Hematopoietic multipotent progenitor cell treated with erythropoietin and hydrocortisone succinate and interleukin-3 and kit ligand, for 15 days (in vitro differentiated cells): ENCODE measurements at regions not wholly inside any gene's neighbourhood (a gene's known extent, or its start where the extent isn't known, plus 50 kb on each side); places are given as distances from the start of the nearest gene placed in this dataset.
"Not testable (repeated sequence)": the region's sequence is repeated elsewhere in the genome, so short reads cannot be mapped to it uniquely, and the experiment has no call there.

Experiments
- DNase-seq: peaks from one replicate; pipeline ENCODE4 v3.0.0-alpha.2; 2015; ENCODE audit warnings: low spot score

DNA sequence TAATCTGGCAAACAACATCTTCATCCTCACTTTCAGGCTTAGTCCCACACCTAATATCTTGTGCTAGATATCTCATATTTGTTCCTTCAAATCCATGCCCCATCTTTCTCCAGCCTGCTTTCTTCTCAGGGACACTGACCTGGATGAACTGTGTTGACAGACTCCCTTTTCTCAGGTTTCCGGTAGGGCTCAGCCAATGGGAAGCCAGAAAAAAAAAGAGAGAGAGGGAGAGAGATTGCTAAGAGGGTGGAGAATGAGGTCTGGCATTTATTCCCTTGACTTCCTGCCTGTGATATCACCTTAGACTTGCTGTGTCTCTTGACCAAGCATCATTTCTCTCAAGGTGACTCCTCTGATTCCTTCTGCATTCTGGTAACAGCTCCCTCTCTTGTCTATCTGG lies 145.6 kb upstream of the ABI3BP start:
- no peak for DNase-seq

DNA sequence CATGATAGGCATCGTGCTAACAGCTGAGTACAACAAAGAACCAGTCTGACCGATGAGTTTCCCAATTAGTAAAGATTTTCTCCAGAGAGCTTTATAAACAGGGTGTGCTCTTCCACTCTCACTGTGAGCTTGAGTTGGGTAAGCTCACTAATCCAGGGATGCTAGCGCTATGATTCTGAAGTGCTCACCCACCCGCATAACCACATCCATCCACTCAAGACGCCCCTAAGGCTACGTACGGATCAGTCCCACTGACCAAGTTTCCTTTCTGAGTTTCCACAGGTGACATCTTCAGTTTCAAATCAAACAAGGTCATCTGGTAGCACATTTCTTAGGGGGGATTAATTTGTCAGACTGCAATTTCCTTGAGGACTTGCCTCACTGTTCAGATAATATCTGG lies 141.1 kb upstream of the ABI3BP start:
- no peak for DNase-seq

DNA sequence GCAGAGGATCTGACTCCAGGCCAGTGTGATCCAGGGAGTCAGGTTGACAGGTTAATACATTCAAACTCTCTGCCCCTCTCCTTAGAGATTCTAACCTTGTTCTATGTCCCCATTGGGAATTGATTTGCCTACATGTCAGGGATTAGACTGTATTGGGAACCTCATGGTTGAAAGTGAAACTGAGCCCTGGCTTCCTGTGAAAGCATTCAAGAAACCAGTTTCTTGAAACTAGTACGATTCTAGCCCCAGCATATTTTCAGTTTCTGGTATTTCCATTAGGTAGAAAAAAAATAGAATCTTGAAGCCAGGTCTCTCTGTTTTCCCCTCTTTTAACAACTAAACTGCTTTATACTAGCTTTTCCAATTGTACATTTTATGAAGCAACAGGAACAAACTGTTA lies 140.4 kb upstream of the ABI3BP start:
- no peak for DNase-seq

DNA sequence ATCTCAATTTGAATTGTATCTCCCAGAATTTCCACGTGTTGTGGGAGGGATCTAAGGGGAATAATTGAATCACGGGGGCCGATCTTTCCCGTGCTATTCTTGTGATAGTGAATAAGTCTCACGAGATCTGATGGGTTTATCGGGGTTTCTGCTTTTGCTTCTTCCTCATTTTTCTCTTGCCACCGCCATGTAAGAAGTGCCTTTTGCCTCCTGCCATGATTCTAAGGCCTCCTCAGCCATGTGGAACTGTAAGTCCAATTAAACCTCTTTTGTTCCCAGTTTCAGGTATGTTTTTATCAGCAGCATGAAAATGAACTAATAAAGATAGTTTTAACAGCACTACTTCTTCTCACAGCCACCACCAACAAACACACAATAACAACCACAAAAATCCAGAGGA lies 140.0 kb upstream of the ABI3BP start:
- DNase-seq = not testable (repeated sequence)

DNA sequence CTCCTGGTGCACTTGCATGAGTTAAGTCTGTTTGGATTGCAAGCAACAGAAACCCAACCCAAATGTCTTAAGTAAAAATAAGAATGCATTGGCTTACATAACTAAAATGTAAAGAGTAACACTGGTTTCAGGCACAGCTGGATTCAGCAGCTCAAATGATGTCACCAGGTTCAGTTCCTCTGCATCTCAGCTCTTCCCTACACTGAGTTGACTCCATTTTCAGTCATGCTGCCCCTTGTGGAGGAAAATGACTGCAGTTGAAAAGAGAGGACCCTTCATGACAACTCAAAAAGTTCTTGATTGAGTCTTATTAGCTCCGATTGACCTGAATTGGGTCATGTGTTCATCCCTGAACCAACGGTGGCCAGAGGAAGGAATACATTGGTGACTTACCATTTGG lies 138.5 kb upstream of the ABI3BP start:
- DNase-seq = no peak

DNA sequence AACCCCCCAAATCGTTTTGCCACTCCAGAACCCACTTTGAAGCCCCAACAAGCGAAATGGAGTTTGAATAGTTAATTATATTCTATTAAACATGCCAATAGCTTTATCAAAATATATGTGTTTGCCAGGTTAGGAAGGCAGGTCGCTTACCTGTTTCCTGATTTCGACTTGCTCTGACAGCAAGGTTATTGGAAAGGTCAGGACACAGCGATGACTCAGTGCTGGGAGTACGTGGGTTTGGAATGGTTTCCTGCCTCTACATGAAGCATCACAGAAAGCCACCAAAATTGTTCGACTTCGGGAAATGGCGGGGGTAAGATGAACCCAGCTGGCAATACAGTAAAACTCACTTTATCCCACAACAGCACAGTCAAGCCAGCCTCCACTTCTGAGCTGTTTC lies 135.6 kb upstream of the ABI3BP start:
- no peak for DNase-seq

DNA sequence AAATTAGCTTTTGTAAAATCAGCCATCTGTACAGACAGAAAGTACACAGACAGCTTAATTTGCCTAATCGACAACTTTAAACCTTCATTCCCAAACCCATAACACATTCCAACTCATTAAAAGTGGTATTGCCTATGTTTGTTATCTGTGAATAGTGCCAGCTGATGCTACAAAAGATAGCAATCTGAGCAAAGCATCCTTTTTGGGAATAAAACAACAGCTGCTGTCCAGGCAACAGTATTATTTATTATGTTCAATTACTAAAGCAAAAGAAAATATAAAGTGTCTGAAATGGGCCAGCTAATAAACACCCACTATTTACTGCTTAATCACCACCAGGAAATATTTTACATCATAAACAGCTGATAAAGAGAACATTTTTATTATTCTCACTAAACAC lies 134.8 kb upstream of the ABI3BP start:
- DNase-seq = no peak

DNA sequence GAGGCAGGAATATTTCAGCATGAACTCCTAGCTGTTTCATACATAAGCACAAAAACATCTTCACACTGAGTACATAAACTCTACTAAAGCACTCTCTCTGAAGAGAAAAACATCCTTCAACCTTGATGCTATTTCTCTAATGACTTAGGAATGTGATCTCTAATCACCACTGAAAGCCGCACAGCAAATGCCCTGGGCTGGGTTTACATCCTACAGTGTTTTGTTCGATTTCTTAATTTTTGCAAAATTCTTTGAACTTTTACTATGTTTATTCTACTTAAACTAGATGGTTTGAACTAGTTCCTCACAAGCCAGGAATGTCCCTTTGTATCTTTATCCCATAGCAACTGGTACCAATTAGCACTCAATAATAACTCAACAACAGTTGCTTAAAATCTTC lies 130.9 kb upstream of the ABI3BP start:
- DNase-seq = no peak

DNA sequence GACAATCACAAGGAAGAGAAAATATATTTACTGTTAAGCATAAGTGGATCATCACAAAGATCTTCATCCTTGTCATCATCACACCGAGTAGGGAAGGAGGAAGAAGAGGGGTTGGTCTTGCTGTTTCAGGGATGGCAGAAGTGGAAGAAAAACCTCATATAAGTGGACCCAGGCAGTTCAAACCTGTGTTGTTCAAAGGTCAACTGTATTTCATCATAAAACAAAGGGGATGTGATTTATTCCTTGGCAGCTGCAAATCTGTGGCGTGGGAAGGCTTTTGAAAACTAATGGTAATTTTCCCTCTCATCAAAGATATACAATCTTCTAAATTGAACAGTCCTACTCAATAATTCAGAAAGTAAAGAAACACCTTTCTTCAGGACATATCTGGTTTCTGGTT lies 129.9 kb upstream of the ABI3BP start:
- DNase-seq = no peak

DNA sequence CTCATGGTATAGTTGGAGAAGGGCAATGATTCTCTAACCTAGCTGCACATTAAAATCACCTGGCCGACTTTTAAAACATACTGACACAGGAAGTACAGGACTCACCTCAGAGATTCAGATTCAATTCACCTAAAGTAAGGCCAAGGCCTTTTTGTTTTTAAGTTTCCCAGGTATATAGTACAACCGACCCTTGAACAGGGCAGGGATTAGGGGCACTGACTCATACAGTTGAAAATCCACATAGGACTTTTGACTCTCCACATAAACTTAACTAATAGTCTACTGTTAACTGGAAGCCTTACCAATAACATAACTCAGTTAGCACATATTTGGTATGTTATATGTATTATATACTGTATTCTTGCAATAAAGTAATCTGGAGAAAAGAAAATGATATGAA lies 129.5 kb upstream of the ABI3BP start:
- DNase-seq = no peak

DNA sequence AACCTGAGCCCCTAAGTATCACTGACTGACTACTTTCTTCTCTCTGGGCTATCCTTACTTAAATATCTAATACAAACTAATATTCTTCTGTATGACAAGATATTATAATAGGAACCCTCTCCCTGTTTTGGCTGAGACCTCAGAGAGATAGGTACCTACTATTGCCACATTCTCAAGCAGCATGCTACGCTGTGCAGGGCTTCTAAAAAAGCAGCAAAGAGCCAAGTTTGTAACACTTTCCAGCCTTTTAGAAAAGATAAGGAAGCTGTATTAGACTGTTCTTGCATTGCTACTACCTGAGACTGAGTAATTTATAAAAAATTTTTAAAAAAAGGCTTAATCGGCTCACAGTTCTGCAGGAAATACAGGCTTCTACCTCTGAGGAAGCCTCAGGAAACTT lies 126.8 kb upstream of the ABI3BP start:
- DNase-seq = no peak

DNA sequence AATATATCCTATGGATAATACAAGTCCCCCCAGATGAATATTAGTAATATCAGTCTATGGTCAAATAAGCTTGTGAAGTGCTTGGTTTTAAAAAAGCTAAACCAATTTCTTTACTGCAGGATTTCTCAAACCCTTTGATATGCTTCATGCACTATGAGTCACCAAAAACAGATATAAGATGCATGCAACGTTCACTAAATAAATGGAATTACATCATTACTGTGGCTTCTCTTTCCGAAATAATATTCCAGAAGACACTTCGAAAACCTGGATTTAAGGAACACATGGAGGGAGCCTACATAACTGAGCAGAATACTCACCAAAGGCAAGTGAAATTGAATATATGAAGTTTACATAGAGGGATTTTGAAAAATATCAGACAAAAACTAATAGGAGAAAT lies 126.3 kb upstream of the ABI3BP start:
- no peak for DNase-seq

DNA sequence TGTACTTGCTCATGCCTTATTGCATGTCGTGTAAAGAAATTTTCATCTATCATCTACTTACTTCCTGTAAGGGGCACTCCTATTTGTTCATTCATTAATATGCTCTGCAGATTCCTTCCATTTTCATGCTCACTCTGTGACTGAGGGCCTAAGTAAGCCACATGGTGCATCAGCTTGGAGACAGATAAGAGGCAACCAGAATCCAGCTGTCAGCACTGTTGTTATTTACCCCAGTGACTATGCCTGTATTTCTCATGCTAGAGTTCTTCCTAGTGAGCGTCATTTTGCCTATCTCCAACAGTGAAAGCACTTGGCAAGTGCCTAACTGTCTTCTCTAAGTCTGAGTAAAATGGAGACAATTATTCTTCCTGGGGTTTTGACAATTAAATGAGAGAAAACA lies 124.8 kb upstream of the ABI3BP start:
- no peak for DNase-seq

DNA sequence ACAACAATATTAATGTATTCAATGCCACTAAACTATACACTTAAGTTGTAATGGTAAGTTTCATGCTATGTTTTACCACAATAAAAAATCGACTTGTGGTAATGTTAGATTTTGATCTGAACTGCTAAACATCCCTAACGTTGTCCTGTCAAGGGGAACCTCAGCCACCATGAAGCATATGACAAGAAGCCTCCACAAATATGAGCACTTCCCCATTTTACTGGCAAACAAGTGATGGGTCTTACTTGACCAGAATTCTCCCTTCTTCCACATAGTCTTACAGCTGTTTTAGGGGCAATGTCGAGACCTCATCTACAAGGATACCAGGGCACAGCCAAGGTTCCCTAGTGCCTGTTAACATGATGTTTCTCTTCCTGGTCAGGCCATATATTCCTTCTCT lies 124.2 kb upstream of the ABI3BP start:
- DNase-seq = no peak

DNA sequence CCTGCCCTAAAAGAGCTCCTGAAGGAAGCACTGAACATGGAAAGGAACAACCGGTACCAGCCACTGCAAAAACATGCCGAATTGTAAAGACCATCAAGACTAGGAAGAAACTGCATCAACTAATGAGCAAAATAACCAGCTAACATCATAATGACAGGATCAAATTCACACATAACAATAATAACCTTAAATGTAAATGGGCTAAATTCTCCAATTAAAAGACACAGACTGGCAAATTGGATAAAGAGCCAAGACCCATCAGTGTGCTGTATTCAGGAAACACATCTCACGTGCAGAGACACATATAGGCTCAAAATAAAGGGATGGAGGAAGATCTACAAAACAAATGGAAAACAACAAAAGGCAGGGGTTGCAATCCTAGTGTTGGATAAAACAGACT lies 117.1 kb upstream of the ABI3BP start:
- DNase-seq = not testable (repeated sequence)

DNA sequence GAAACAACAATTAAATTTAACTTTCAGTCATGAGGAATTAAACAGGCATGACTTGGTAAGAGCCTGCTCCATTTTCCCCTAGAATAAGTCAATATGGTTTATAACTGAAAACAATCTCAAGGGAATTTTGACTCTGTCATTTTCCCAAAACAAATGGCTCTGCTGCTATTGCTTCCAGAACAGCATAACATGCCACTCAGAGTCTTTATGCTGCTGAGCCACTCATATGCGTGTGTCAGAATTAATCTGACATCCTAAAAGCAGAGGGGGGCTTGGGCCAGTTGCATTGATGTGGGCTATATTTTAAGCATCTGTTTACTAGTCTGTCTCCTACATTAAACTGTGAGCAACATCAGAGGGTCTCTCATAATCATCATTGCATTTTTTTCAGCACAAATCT lies 111.1 kb upstream of the ABI3BP start:
- DNase-seq = no peak

DNA sequence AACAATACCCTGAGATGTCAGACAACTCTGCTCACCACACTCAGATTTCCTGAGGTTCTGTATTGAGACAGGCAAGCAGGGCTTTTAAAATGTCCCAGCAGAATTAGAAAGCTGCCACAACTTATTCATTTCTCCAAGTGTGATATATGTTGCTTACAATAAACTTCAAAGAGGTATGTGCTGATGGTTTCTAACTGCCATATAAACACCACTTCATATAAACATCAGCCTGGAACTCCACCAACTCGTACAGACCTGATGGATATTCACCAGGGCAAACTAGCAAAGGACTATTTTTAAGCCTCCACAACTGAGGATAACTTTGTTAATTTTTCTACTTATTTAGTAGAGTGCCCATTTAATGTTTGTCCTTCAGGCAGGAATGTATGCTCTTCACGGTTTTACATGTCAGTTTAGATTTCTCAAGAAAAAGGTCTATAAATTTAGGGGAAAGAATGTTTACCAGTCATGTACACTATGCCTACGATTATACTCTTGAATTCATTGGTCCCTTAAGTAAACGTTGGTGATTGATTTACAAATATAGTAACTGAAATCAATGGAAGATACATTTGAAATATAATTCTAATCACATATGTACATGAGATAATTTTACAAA lies 109.6 kb upstream of the ABI3BP start:
- no peak for DNase-seq

DNA sequence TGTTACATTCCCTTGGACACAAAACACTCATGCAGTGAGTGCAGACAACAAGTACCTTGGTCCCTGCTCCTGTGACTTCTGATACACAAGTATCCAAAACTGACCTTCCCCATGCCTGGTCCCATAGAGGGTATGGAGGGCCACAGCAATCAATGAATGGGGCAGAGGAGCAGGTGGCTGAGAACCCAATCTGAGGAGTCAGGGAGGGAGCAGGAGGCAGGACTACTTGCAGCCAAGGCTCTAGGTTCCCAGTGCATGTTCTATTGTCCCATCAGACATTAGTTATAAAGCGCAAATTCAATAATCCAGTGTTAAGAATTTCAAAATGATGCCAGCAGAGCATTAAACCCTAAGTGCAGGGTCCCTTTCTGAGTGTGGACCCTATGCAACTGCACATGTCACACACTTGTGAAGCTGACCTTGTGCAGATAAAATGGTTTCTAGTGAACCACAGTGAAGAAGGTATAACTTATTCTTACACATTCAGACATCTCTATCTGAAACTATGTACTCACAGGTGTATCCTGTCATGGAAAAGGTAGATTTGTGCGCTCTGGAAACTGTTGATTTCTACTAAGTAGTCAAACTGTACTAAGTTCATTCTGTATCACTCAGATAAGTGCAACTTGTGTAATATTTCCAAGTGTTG lies 107.3 kb upstream of the ABI3BP start:
- DNase-seq = no peak

DNA sequence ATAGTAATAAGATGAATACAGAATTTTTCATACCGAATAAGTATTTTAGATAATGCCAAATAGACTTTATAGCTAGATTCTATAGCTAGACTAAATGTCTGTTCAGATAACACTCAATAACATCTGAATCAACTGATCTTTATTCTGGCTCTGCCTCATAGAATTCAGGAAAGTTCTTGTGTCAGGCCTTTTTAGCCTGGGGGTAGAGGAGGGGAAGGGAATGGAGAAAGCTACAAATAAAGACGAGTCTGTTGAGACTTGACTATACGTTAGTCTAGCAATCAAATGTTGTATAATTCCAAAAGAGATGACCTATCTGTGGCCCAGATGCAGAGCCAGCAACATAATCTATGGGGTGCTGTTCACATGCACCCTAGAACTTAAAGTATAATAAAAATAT lies 106.6 kb upstream of the ABI3BP start:
- no peak for DNase-seq

DNA sequence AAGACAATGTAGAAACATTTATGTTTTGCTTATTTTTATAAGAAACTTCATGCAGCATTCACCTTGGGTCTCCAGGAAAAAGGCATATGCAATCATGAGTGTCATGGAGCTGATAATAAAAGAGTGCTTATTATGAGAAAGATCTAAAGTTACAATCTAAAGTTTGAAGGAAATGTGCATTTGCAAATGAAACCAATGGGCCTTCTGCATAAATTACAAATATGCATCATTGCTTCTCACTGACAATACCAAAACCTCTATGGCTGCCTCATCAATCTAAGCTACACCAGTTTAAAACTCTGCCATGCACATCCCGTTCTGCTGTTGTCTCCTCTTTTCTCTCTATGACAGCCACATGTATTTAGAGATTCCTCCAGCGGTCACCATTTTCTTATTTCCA lies 103.2 kb upstream of the ABI3BP start:
- DNase-seq = no peak

DNA sequence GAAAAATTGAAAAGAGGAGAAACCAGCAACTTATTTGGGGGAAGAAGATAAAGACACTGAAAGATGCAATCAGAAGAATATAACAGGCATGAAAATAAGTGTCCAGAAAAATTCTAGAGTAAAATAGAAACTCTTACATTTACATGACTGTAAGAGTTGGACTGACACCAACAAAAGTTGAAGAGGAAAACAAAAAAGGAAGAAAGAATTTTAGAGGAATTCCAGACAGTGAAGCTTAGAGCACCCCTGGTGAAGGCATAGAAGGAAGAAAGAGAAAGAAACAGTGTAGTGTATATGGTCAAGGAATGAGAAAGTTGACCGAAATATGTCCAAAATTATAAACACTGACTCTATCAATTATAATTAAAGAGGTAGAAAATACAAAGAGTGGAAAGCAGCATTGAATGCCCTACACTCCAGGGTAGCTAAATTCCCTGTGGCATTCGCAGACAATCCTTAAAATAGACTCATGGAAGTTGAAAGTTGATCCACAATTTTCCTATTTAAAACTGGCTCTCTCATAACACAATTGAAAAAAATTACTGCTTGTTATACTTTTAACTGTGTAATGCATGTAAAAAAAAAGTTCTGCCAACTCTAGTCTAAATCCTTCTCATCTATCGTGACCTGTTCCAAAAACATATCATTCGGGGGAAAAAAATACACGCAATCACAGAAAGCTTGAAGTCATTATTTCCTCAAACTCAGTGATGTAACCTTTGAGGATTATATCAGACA lies 102.6 kb upstream of the ABI3BP start:
- no peak for DNase-seq

DNA sequence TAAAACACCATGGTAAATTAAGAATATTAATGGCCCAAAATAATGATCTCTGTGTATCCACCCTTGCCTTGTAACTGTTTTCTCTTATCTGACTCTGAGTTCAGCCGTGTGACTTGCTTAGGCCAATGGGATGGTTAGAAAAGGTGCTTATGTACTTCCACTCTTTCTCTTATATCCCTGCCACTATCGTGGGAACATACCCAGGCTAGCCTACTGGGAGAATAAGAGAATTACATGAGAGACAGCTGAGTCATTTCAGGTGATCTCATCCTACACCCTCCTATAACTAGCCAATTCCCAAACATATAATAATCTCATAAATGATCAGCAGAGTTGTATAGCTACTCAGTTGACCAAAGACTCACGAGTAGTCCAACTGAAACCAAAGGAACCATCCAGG lies 98.3 kb upstream of the ABI3BP start:
- DNase-seq = no peak

DNA sequence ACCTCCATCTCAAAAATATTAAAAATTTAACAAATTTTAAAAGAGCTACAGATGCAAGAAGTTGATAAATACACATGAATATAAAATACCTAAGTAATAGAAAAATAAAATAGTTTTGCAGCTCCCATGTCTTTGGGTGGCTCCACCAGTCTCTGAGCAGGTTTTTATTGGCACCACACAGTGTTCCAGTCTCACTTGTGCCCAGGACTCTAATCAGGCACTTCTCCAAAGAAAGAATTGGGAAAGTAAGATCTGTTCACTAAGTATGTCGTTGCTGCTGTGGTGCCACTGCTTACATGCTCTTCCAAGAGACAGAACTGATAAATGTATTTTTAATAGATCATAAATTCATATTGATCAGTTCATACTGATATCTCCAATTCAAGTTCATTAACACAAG lies 92.5 kb upstream of the ABI3BP start:
- no peak for DNase-seq

DNA sequence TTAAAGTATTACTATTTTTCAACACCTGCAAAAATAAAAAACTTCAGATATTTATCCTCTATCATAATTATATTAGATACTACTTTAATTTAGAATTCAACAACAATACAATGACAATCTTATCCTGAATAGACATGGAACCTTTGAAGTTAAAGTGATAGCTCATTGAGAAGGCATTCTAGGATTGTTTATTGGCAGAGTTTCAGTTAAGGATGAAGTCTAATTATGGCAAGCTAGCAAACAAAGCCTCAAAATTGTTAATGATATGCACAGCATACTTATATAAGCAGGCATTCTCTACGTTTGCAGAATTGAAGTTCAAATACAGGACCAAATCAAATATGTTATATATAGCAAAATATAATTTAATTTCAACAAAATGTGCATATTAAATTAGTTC lies 91.2 kb upstream of the ABI3BP start:
- DNase-seq = no peak
